Thyroid gland (tissue), 4 donors: ENCODE measurements at regions not wholly inside any gene's neighbourhood (a gene's known extent, or its start where the extent isn't known, plus 50 kb on each side); places are given as distances from the start of the nearest gene placed in this dataset.

Experiments
- POLR2A ChIP-seq, 2 donors: fragments of 450-650 bp; IDR thresholded peaks; one replicate each; pipeline ENCODE4 v1.6.1; 2017; ENCODE audit warnings: antibody characterized with exemption in 2 of 2, mild to moderate bottlenecking in 2 of 2, moderate library complexity in 1 of 2
- TF ChIP-seq, protein P1 (sequence below), 6 experiments: fragments of 200-600 bp in 3 of 6; fragments of 450-650 bp in 3 of 6; sonication (generic) in 3 of 6; IDR thresholded peaks; one replicate each; pipeline ENCODE4 v1.5.1; 2016 to 2019; ENCODE audit warnings: antibody characterized with exemption in 6 of 6, mild to moderate bottlenecking in 2 of 6, inconsistent platforms in 1 of 6, moderate library complexity in 1 of 6

DNA sequence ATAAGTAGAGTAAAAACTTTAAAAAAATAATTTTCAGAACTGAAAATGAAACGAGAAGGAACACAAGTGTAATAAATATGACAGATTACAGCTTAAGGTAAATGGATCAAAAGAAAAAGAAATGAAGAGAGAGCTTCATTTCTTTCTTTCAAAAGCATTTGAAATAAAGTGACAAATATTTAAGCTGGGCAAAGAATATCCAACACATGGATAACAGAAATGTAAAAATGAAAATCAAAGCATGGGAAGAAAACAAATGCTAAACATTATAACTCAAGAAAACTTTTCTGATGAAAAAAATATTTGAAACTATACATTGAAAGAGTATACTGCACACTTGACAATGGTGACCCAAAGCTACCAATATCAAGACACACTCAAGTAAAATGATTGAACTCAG is 143.6 kb upstream of the IRX5 start:
- TF ChIP-seq, protein P1, sequence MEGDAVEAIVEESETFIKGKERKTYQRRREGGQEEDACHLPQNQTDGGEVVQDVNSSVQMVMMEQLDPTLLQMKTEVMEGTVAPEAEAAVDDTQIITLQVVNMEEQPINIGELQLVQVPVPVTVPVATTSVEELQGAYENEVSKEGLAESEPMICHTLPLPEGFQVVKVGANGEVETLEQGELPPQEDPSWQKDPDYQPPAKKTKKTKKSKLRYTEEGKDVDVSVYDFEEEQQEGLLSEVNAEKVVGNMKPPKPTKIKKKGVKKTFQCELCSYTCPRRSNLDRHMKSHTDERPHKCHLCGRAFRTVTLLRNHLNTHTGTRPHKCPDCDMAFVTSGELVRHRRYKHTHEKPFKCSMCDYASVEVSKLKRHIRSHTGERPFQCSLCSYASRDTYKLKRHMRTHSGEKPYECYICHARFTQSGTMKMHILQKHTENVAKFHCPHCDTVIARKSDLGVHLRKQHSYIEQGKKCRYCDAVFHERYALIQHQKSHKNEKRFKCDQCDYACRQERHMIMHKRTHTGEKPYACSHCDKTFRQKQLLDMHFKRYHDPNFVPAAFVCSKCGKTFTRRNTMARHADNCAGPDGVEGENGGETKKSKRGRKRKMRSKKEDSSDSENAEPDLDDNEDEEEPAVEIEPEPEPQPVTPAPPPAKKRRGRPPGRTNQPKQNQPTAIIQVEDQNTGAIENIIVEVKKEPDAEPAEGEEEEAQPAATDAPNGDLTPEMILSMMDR (IDR thresholded peaks at IDR 0.05), result no peak
- TF ChIP-seq POLR2A (IDR thresholded peaks at IDR 0.05), result no peak
